ENCODE measurements at regions not wholly inside any gene's neighbourhood (a gene's known extent, or its start where the extent isn't known, plus 50 kb on each side); places are given as distances from the start of the nearest gene placed in this dataset.

DNA sequence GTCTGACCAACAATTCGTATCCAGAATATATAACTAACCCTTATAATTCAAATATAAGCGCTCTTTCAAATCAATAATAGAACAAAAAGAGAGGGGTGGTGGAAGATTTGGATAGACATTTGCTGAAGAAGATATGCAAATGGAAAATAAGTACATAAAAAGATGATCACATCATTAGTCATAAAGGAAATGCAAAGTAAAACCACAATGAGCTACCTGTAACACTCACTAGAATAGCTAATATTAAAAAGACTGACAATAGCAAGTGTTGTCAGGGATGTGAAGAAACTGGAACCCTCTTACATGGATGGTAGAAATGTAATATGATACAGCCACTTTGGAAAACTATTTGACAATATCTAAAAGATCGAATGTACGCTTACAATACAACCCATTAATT lies 84.9 kb upstream of the MRPS9 start:
- TF ChIP-seq EZH2phosphoT487 (IDR thresholded peaks at IDR 0.05; ENCODE audit: insufficient read depth, low read depth) (no peak), EZH2 (IDR thresholded peaks at IDR 0.05; ENCODE audit: insufficient read depth, poor library complexity, severe bottlenecking) (no peak)
